ENCODE measurements at regions not wholly inside any gene's neighbourhood (a gene's known extent, or its start where the extent isn't known, plus 50 kb on each side); places are given as distances from the start of the nearest gene placed in this dataset.

DNA sequence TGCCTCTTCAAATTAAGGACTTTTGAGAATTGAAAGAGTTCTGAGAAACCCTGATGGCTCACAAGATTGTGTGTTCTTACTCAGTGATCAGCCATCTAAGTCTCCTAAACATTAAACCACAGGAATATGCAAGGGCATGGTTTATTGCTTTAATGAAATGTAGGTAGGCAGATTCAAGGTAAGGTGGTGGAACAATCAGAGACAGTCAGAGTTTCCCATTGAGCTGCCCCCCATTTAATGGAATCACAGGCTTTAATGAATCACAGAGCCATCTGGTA is 107.8 kb upstream of the LRATD1 start:
- no peak overlapping the region for H3K9ac ChIP-seq (ENCODE audit: extremely low read depth, insufficient read length, low read length)
- H3K27ac Mint-ChIP-seq = no peak overlapping the region
- no peak overlapping the region for H2AK5ac ChIP-seq (ENCODE audit: insufficient read length, low read length)
- no peaks in the 10 kb centered on the region; a peak in 1 of 7 replicates for H3K36me3 Mint-ChIP-seq (ENCODE audit: insufficient read depth in 1 of 3, low read depth in 3 of 3)
- H2BK5ac ChIP-seq (ENCODE audit: insufficient read length, low read length) = no peak overlapping the region
- no peaks in the 10 kb centered on the region for H3K4me1 ChIP-seq (ENCODE audit: insufficient read depth, low read length)
- H3K9me3 Mint-ChIP-seq = peaks cover 0 to 2% of the 10 kb centered on the region in 2 experiments; a peak in 1 of 5 replicates
- H3K9me3 ChIP-seq (ENCODE audit: control insufficient read depth, low read depth, low read length) = no peaks in the 10 kb centered on the region
- DNase-seq = no peak
- H4K8ac ChIP-seq (replicated peaks; ENCODE audit: insufficient read length, low read depth, low read length) = no peak overlapping the region
- no peak overlapping the region for H3K23ac ChIP-seq (ENCODE audit: insufficient read length, low read depth, low read length)
- no peaks in the 10 kb centered on the region for H3K79me2 ChIP-seq (ENCODE audit: insufficient read depth, low read length)
- TF ChIP-seq, protein P1, sequence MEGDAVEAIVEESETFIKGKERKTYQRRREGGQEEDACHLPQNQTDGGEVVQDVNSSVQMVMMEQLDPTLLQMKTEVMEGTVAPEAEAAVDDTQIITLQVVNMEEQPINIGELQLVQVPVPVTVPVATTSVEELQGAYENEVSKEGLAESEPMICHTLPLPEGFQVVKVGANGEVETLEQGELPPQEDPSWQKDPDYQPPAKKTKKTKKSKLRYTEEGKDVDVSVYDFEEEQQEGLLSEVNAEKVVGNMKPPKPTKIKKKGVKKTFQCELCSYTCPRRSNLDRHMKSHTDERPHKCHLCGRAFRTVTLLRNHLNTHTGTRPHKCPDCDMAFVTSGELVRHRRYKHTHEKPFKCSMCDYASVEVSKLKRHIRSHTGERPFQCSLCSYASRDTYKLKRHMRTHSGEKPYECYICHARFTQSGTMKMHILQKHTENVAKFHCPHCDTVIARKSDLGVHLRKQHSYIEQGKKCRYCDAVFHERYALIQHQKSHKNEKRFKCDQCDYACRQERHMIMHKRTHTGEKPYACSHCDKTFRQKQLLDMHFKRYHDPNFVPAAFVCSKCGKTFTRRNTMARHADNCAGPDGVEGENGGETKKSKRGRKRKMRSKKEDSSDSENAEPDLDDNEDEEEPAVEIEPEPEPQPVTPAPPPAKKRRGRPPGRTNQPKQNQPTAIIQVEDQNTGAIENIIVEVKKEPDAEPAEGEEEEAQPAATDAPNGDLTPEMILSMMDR (conservative IDR thresholded peaks at IDR 0.05) = no peak
- H3K79me1 ChIP-seq (ENCODE audit: insufficient read depth, low read depth, low read length, poor library complexity, severe bottlenecking) = no peaks in the 10 kb centered on the region
- H3K56ac ChIP-seq (ENCODE audit: insufficient read length, low read depth, low read length) = no peak overlapping the region
- H3K27ac ChIP-seq (ENCODE audit: insufficient read length, low read depth, low read length) = no peak overlapping the region
- no peaks in the 10 kb centered on the region for H4K20me1 ChIP-seq (ENCODE audit: control insufficient read depth, insufficient read depth, insufficient read length)
- no peak overlapping the region for H3K4me3 Mint-ChIP-seq
- no peak overlapping the region for H4K5ac ChIP-seq (ENCODE audit: insufficient read length, low read depth, low read length)
- H3K27me3 Mint-ChIP-seq (ENCODE audit: low read depth) = no peaks in the 10 kb centered on the region
- no peak overlapping the region for H2BK12ac ChIP-seq (ENCODE audit: insufficient read length, low read depth, low read length)
- H4K91ac ChIP-seq (ENCODE audit: insufficient read length, low read depth, low read length) = no peak overlapping the region
- H3K4ac ChIP-seq (ENCODE audit: low read depth, low read length) = no peak overlapping the region
- no peak overlapping the region for H3K18ac ChIP-seq (ENCODE audit: insufficient read length, low read depth, low read length)
- no peak overlapping the region for H3T11ph ChIP-seq (ENCODE audit: low read length)
- H3K23me2 ChIP-seq (ENCODE audit: insufficient read length, low read depth, low read length, poor library complexity, severe bottlenecking) = no peaks in the 10 kb centered on the region
- H2BK20ac ChIP-seq (ENCODE audit: low read depth, low read length, poor library complexity, severe bottlenecking) = no peak overlapping the region
- H3K14ac ChIP-seq (ENCODE audit: insufficient read depth, low read length) = no peak overlapping the region
- no peaks in the 10 kb centered on the region for H3K27me3 ChIP-seq (ENCODE audit: insufficient read depth, low read length)
- H2BK15ac ChIP-seq (ENCODE audit: low read depth, low read length) = no peak overlapping the region
- no peak overlapping the region for H2AFZ ChIP-seq (ENCODE audit: low read length)
- H3K4me1 Mint-ChIP-seq = no peaks in the 10 kb centered on the region
- no peak overlapping the region for H2BK120ac ChIP-seq (ENCODE audit: low read depth, low read length, poor library complexity, severe bottlenecking)
- H3K4me2 ChIP-seq (ENCODE audit: insufficient read depth, insufficient read length, low read length) = no peak overlapping the region
